ENCODE measurements at regions not wholly inside any gene's neighbourhood (a gene's known extent, or its start where the extent isn't known, plus 50 kb on each side); places are given as distances from the start of the nearest gene placed in this dataset.
A peak's percentile ranks its signal among the peaks of the same experiment; 100 is the strongest.
"Not testable (repeated sequence)": the region's sequence is repeated elsewhere in the genome, so short reads cannot be mapped to it uniquely, and the experiment has no call there.

DNA sequence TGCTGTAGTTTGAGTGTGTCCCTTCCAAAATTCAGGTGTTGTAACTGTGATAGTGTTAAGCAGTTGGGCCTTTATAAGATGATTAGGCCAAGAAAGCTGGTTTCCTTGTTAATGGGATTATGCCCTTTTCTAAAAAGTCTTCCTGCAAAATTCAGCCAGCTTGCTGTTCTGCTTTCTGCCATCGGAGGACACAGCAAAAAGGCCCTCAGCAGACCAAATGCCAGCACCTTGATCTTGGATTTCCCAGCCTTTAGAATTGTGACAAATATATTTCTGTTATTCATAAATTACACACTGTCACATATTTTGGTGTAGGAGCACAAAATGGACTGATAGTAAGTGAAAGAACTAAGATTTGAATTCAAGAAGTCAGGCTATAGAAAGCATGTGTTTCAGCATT is 203.2 kb downstream of the IZUMO3 start:
- DNase-seq: no peak

DNA sequence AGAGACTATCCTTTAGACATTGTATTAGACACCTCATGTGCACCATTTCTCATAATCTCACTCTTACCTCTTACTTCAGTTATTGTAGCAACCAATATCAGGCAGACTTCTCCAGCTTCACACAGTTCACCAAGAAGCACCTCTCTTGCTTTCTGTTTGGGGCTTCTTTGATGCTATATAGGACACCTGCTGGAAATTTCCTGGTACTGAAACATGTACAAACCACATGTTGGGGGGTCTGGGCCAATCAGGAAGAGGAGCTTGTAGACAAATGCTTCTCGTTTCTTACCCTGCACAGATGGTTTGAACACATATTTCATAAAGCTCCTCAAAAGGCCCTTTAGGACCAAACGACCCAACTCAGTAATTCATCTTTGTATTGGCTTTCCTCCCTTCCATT is 212.1 kb downstream of the IZUMO3 start:
- DNase-seq: no peak

DNA sequence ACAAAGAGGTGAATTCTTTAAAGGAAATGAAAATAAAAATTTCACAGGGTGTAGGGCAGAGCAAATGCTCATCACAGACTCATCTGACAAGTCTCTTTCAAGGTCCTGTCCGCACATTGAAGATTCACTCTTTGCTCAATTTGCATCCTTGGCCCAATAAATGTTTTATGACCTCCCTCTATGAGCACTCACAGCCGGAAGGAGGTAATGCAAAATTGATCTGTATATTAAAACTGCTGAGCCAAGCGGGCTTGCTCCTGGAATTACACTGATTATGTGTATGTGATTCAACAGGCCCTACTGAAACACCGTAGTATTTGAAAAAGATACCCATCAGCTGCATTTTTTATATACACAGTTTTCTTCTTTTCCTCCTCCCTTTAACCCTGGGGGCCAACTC is 246.8 kb downstream of the IZUMO3 start:
- DNase-seq: no peak

DNA sequence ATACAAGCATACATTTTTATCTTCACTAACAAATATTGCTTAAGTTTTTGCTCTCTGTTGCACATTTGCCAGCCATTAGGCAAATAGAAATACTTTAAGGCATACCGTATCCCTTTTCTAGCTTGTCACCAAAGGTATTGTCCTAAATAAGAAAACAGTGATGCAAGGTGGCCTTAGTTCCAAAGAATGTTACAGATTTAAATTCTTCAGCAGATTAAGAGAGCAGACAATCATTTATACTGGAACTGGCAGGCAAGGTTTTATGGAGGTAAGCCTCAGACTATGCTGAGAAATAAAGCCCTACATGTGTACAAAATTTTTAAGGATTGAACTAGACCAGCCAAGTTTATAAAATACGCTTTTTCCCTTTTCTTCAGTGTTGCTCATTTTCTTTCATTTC is 247.8 kb downstream of the IZUMO3 start:
- no peak for DNase-seq

DNA sequence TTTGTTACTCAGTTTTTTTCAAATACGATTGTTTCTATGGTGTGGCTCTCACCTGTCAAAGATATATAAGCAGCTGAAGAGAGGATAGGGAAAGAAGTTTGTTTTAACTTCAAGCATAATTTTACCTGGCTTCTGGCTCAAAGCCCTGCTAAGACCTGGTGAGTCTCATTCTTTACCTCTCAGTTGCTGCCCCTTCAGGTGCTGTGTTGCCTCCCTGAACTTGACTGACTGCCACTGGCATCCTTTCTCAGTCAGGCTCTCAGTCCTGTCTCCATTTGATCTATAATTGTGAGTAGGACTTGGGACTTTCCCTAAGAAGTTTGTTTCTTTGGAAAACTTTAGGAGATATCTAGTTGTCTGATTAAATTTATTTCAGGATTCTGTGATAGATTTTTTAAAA is 249.6 kb downstream of the IZUMO3 start:
- no peak for DNase-seq

DNA sequence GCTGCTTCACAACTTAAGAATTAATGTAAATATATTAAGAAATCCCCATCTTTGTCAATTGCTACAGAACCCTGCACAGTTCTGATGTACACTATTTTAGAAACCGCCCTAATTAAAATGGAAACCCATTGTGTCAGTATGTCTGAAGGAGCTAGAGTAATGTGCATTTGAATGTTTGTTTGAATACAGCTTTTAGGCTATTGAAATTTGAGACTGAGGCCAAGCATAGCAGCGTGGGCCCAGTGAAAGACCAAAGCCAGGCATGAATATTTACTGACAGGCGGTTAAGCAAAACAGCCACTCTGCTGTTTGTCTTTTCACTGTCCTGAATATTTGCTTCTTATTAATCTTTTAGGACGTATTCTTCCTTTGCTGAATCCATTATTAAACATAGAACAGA is 252.3 kb downstream of the IZUMO3 start:
- DNase-seq: no peak

DNA sequence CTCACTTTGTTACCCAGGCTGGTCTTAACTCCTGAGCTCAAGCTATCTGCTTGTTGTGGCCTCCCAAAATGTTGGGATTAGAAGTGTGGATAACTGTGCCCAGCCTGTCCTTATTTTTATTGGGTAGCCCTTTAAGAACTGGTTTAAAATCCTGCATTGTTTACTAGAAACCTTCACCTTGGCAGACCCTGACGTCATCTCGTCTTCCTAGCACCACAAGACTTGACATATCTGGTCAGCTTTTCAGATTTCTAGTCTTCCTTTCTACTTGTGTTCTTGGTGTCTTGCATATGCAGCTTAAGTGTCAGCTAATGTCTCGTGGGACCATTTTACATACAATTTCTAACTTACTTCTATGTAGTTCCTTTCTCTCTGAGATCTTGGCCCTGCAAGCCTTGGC is 258.9 kb downstream of the IZUMO3 start:
- DNase-seq: no peak

DNA sequence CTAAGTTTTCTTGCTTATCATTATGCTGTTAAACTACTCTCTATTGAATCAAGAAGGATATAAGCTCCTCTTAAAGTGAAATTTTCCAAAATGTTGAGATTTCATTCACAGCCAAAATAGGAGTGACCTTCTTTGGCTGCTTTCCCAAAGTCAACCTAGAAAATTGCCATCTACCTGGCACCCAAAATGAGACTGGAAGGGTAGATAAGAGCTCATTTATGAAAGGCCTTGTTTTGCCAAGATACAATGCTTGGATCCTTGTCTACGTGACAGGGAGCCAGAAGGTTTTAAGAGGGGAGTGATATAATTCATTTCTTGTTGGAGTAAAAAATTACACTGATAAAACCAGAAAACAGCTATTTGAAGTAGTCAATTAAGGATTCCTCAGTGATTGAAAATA is 287.1 kb downstream of the IZUMO3 start:
- DNase-seq: no peak

DNA sequence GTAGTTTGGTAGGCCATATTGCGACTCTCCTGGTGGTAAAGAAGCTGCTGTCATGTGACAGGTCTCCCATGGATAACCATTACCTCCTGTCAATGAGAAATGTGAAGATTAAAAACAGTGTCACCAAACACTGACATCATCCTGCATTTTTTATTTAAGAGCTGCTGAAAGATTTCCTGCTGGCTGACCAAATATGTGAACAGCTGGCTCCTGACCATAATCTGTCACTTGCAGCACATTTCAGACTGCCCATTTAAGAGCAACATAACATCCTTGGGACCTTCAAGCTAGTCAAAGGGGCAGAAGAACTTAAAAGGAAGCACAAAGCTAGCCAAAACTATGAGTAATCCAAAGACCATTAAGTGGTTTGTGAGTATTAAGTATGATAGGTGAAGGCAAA is 288.0 kb downstream of the IZUMO3 start:
- DNase-seq: no peak

DNA sequence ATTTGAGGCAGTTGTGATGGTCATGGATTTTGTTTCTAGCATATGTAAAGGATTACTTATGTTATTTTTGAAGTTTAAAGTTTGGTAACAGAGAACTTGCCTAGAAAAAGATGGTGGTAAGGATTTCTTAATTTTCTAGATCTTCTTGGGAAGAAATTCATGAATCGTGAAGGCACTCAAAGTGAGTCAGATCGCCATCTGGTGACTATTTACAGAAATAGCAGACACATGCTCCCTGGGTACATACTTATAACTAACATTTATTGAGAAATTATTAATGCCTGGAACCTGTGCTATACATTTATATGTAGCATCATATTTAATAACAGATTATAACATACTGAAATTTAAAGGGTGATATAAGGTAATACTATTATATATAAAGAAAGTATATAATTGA is 299.7 kb downstream of the IZUMO3 start:
- DNase-seq: no peak

DNA sequence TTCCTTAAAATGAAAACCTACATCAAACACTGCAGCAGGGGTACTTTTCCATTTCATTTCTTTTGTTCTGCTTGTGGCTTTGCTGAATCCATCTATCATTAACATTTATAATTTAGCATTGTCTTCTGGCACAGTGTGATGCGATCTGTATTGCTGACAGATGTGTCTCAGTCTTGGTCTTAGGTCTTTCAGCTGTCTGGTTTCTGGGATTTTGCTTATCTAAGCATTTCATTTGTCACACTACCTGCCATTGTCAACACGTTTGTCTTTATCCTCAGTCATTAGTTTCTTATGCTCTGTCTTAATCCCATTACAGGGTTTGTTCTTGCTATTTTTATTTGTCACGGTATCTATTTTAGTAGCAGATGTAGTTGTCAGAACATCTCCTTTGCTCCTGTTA is 303.1 kb downstream of the IZUMO3 start:
- peak; percentile 16 for DNase-seq

DNA sequence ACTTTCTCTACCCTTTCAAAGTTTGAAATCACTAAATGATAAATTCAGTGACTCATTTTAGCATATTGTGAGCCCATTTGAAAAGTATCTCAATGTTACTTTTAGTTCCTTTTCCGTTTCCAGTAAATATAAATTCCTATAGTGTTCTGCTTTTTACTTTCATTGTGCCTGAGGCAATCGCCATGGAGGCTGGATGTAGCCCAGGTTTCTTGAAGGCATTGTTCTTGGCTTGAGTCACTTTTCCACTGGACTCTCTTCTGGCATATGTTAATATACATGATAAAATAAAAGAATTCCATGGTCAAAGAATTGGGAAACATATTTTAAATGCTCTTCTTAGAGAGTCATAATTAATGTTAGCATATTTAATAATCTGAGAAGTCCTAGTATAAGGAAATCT is 327.0 kb downstream of the IZUMO3 start:
- DNase-seq: no peak

DNA sequence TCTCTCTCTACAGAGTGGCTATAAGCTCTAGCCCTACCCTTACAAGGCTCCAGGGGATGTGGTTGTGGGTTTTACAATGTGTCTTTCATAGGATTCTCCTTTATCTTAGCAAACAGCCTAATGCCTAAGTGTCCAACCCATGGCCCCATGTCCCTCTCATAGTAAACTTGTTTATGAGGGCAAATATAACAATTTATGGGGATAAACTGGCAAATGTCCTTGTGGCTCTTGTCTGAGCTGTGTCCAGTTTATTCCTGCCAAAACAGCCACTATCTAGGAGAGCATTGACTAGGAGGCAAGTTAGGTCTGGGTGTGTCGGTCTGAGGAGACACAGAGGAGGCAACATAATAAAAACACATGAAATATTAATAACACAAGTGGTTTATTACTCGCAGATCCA is 335.1 kb downstream of the IZUMO3 start:
- DNase-seq: no peak

DNA sequence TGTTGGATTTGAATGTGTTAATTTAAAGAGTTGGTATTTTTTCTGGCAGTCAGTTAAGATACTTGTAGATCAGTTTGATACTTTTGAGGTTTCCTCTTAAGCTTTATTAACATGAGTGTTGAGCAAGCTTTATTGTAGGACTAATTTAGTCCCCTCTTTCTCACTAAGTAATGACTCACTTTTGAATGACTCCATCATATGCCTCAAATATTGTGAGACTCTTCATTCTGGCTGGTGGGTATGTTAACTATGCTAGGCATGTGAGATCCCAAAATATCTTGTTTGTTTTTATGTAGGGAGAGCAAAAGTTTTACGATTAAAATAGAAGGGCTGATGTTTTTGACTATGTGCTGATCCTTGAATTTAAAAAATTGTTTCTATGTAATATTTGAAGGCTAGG is 355.7 kb downstream of the IZUMO3 start:
- DNase-seq: no peak

DNA sequence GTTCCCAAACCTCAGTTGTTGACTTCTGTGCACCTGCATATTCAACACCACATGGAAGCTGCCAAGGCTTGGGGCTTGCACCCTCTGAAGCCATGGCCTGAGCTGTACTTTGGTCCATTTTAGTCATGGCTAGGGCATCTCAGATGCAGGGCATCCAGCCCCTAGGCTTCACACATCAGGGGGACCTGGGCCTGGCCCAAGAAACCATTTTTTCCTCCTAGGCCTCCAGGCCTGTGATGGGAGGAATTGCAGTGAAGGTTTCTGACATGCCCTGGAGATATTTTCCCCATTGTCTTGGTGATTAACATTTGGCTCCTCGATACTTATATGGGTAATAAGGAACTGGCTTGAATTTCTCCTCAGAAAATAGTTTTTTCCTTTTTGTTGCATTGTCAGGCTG is 354.5 kb upstream of the ELAVL2 start:
- DNase-seq: not testable (repeated sequence)

DNA sequence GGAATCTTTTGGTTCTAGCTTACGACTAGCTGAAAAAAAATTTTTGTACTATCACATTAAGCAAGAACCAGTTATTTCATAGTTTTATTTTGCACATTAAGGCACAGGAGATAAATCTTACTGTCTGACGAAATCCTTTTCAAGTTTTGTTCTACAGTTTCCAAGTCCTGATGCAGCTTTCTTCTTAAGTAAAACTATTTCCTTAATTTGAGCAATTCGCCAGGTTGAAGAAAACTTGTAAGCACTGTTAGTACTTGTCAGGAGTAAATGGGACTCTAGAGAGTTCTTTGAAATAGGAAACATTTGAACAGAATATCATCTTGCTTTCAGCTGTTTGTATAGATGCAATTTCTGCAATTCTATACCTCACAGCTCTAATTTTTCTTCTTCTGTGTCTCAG is 318.8 kb upstream of the ELAVL2 start:
- no peak for DNase-seq

DNA sequence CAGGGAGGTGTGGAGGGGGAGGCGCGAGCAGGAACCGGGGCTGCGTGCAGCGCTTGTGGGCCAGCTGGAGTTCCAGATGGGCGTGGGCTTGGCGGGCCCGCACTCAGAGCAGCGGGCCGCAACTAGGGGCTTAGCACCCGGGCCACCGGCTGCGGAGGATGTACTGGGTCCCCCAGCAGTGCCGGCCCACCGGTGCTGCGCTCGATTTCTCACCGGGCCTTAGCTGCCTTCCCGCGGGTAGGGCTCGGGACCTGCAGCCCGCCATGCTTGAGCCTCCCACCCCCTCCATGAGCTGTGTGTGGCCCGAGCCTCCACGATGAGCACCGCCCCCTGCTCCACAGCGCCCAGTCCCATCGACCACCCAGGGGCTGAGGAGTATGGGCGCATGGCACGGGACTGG is 309.0 kb upstream of the ELAVL2 start:
- DNase-seq: not testable (repeated sequence)

DNA sequence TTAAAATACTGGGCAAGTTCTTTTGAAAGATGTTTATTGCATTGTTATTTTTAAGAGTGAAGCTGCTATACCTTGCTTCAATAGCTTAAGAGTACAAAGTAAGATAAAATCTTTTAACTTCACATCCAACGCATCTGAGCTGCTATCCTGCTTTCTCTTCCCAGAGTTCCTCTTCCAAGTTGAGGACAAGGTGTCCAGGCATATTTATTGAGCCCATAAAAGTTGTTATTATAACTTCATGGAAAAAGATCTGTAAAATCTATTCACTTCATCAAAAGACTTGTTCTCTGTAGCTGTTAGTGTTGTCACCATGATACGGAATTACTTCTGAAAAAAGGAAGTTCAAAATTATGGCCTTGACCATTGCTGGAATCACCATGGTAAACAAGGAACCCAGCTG is 306.2 kb upstream of the ELAVL2 start:
- no peak for DNase-seq

DNA sequence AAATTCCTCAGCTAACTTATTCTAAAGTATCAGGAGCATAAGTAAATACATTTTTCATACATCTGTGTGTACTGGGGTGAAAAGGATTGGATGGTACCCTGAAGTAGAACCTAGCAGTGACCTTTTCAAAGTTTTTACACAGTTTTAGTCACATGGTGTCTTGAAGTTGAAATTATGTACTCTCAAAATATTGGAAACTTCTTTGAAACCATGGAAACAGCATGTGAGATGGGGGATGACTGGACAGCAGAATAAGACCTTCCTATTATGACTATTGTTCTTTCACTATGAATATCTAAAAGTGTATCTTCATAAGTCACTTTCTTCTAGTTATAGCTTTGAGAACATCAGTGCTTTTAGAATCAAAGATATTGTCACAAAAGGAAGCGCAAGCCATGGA is 301.5 kb upstream of the ELAVL2 start:
- no peak for DNase-seq

DNA sequence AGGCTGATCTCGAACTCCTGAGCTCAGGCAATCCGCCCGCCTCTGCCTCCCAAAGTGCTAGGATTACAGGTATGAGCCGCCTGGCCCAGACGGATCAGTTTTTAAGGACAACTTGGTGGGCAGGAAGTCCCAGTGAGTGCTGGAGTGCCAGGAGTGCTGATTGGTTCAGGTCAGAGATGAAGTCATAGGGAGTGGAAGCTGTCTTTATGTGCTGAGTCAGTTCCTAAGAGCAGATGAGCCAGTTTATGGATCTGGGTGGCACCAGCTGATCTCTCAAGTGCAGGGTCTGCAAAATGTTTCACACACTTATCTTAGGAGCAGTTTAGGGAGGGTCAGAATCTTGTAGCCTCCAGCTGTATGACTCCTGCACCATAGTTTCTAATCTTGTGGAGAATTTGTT is 292.1 kb upstream of the ELAVL2 start:
- no peak for DNase-seq

DNA sequence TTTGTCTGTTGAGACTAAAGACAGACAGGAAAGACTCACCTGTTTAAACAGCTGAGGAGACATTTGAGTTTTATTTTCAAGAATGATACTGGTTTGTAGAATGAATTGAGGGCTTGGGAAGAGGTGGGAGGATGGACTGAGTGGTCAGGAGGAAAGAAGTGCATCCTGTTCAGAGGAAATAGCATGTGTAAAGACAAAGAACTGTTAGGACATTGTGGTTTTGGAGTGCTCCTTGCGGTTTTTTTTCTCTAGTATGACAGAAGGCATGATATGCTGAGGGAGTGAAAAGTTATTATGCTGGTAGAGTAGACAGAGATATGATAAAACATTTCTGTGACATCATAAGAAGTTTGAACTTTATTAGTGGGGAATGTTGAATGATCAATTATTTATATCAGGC is 270.7 kb upstream of the ELAVL2 start:
- no peak for DNase-seq

DNA sequence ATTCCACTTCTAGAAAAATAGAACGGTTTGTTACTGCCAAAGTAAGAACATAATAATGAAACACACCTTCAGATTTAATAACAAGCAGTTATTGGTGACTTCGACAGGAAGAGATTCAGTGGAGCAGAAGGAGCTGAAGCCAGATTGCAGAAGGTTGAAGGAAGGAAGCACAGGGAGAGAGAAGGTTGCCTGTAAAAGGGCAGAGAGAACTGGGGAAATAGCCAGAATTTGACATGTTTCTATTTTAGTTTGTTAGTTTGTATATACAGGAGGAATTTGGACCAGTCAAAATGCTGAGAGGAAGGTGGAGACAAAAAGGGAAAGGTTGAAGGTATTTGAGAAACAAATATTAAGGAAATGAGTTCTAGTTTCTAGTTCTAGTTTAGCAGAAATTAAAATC is 269.2 kb upstream of the ELAVL2 start:
- no peak for DNase-seq

DNA sequence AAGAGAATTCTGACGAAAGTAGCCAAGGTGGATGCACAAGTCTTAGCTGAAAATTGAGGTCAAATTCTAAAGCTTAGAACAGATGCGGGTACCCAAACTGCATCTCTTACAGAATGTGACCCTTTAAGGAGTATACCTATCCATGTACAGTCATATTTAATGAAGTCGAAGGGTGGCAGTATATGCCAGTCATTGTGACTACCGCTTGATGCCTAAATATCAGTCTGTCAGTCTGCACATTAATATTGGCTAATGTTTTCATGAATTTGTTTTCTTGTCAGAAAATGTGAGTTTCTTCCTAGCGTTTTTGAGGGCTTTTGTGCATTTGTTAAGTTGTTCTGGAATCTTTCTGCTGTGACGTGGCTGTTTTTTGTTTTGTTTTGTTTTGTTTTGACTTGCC is 264.5 kb upstream of the ELAVL2 start:
- DNase-seq: no peak

DNA sequence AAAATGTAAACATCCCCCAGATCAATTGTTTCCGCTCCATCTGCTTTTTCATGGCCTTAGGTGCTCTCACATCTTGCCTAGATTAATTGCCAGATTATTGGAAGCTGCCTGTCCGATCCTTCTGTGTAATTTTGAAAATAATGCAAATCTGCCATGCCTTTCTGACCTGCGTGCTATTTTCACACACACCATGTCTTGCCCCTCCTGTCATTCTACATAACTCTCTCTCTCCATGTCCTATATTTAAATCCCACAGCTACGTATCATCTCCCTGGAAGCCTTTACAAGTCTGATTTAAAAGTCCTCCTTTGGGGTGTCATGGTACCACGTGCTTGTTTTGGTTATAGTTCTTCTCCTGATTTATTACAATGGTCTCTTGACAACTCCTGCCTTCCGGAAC is 247.6 kb upstream of the ELAVL2 start:
- no peak for DNase-seq

DNA sequence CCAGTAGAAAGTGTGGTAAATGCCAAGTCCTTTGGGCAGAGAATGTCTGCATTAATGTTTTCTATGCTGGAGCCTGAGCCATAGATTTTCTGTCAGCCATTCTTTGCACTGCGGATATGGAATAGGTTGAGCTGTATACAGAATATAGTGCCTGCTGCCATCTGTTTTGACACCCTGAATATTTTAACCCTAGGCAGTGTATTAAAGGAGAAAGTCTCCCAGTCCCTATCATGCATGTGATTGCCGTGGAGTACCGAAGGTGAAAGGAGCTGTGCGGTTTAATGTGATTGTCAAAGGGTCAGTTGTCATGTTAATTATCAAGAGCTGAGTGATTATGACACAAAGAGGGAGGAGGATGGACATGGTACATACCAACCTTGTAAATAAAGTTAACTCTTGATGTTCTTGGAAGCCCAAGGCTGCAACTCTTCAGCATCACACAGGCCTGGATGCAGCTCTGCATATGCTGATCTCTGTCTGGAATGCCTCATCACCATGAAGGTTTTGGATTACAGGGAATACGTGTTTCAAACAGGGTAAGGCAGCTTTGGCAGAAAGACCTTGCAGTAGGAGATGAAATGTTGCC is 247.1 kb upstream of the ELAVL2 start:
- no peak for DNase-seq

DNA sequence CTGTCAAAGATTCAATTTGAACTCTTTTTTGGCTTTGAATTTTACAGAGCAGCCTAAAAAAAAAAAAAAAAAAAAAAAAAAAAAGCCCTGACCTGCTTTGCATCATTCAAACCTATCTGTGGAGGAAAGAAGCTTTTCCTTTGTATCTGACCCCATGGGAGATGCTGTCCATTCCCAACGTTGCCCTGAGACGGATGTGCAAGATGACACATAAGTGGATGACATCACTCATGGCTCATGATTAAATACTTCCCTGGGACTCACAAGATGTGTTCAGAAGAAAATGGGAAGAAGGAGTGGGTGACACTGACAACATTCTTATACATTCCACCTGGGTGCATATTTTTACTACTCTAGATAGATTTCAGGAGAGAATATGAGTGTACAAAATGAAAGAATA is 245.7 kb upstream of the ELAVL2 start:
- DNase-seq: no peak

Measured in skin of body (tissue), 1 donor.